ENCODE measurements at regions not wholly inside any gene's neighbourhood (a gene's known extent, or its start where the extent isn't known, plus 50 kb on each side); places are given as distances from the start of the nearest gene placed in this dataset.

- Histone ChIP-seq H3K4me3 (no peak overlapping the region), H3K4me2 (no peak overlapping the region), H3K27ac (no peak overlapping the region), H3K9me3 (no peaks in the 10 kb centered on the region), H3K4me1 (no peaks in the 10 kb centered on the region)
- FAIRE-seq (no peak), DNase-seq (ENCODE audit: low read depth in 1 of 2, low spot score in 1 of 2) (no peak), ATAC-seq (no peak)
- CTCF ChIA-PET: interaction anchor here (0.6 kb wide), 1 partner anchor 535 kb away, joined by 3 read pairs; no protein-coding TSS in a partner anchor
- 26% methylated on average over 8 of the region's 8 CpGs for WGBS (ENCODE audit: missing lambda C conversion rate)
- POLR2A ChIA-PET: no interaction called here
- TF ChIP-seq EHF (CRISPR knock-in tag; IDR thresholded peaks at IDR 0.05): no peak
- TF ChIP-seq FOXS1 (CRISPR knock-in tag; IDR thresholded peaks at IDR 0.05): no peak
- TF ChIP-seq EP300 (IDR thresholded peaks at IDR 0.05): no peak
Observed at GRCh38 chr10:10516346-10517130, 501.1 kb upstream of the CELF2 start.

GRCh38 chr10:10517866-10518265 is 499.8 kb upstream of the CELF2 start:
- Histone ChIP-seq H3K9me3 (no peaks in the 10 kb centered on the region), H3K4me3 (no peak overlapping the region), H3K4me2 (no peak overlapping the region), H3K27ac (no peak overlapping the region), H3K4me1 (no peaks in the 10 kb centered on the region)
- no peak for ATAC-seq
- ChIA-PET POLR2A (no interaction called here), CTCF (no interaction called here)
- no peak for TF ChIP-seq FOSB (CRISPR knock-in tag; IDR thresholded peaks at IDR 0.05)
- no peak for TF ChIP-seq SREBF2 (IDR thresholded peaks at IDR 0.05)
- TF ChIP-seq CTCF (IDR thresholded peaks at IDR 0.05): no peak
- no peak for TF ChIP-seq RARB (CRISPR knock-in tag; IDR thresholded peaks at IDR 0.05)
- no peak for TF ChIP-seq RFX5 (IDR thresholded peaks at IDR 0.05)
- no peak for TF ChIP-seq CBX8 (IDR thresholded peaks at IDR 0.05)
- no peak for TF ChIP-seq NPAS2 (CRISPR knock-in tag; IDR thresholded peaks at IDR 0.05; ENCODE audit: borderline replicate concordance)
- no peak for TF ChIP-seq KDM5A (IDR thresholded peaks at IDR 0.05)
- TF ChIP-seq CHD4 (IDR thresholded peaks at IDR 0.05; ENCODE audit: borderline replicate concordance): no peak
- no peak for TF ChIP-seq ZFP36 (IDR thresholded peaks at IDR 0.05; ENCODE audit: borderline replicate concordance, partially characterized antibody)
- no peak for TF ChIP-seq TP53 (CRISPR knock-in tag; IDR thresholded peaks at IDR 0.05)
- TF ChIP-seq BCL3 (IDR thresholded peaks at IDR 0.05): no peak
- TF ChIP-seq HEYL (CRISPR knock-in tag; IDR thresholded peaks at IDR 0.05): no peak
- no peak for TF ChIP-seq ZSCAN20 (CRISPR knock-in tag; IDR thresholded peaks at IDR 0.05)
- FAIRE-seq: no peak
- 17% methylated on average over 4 of the region's 4 CpGs for WGBS (ENCODE audit: missing lambda C conversion rate)
- no peak for DNase-seq (ENCODE audit: low read depth in 1 of 2, low spot score in 1 of 2)

- TF ChIP-seq ATOH8 (CRISPR knock-in tag; IDR thresholded peaks at IDR 0.05; ENCODE audit: low read depth) (no peak), ZNF302 (CRISPR knock-in tag; IDR thresholded peaks at IDR 0.05) (no peak), CBX2 (IDR thresholded peaks at IDR 0.05; ENCODE audit: borderline replicate concordance, low read depth) (no peak), RNF2 (IDR thresholded peaks at IDR 0.05; ENCODE audit: borderline replicate concordance, low read depth) (no peak)
- FAIRE-seq: no peak
- POLR2A ChIA-PET: no interaction called here
- no peak for DNase-seq (ENCODE audit: low read depth in 1 of 2, low spot score in 1 of 2)
- Histone ChIP-seq H3K27ac (no peak overlapping the region), H3K4me3 (no peak overlapping the region), H3K9me3 (no peaks in the 10 kb centered on the region), H3K4me2 (no peak overlapping the region), H3K4me1 (no peaks in the 10 kb centered on the region)
- WGBS (ENCODE audit: missing lambda C conversion rate): 14% methylated on average over 3 of the region's 3 CpGs
- no peak for ATAC-seq
- CTCF ChIA-PET: no interaction called here
Observed at GRCh38 chr10:10519674-10520073, 498.0 kb upstream of the CELF2 start.
